OCI-LY3 (cell line): ENCODE measurements at regions not wholly inside any gene's neighbourhood (a gene's known extent, or its start where the extent isn't known, plus 50 kb on each side); places are given as distances from the start of the nearest gene placed in this dataset.

Source experiments
- H2AFZ ChIP-seq: fragments of 200-600, 300-600 bp; shearing (Covaris generic); 2 replicates; pipeline ENCODE4 v1.6.0; 2014; ENCODE audit warnings: antibody characterized with exemption, low read depth, low read length
- H3K27ac ChIP-seq: fragments of 200-600, 300-600 bp; sonication (generic); 2 replicates; pipeline ENCODE4 v1.5.1; 2014; ENCODE audit warnings: mild to moderate bottlenecking, low read length, moderate library complexity, mixed read lengths
- H3K27me3 ChIP-seq: fragments of 200-600, 300-600 bp; sonication (generic); 2 replicates; pipeline ENCODE4 v1.6.1; 2014; ENCODE audit warnings: low read depth, low read length, mixed read lengths
- H3K36me3 ChIP-seq: fragments of 200-600, 300-600 bp; sonication (generic); replicated peaks from 2 replicates; pipeline ENCODE3; 2014; ENCODE audit warnings: low read depth, low read length, mixed read lengths
- H3K4me1 ChIP-seq: fragments of 300-600, 200-600 bp; sonication (generic); 2 replicates; pipeline ENCODE4 v1.6.1; 2014; ENCODE audit warnings: low read length, mixed read lengths
- H3K4me2 ChIP-seq: fragments of 200-600, 300-600 bp; sonication (generic); 2 replicates; pipeline ENCODE4 v1.6.1; 2014; ENCODE audit warnings: low read length, mixed read lengths
- H3K4me3 ChIP-seq: fragments of 300-600, 200-600 bp; sonication (generic); 2 replicates; pipeline ENCODE4 v1.5.1; 2014; ENCODE audit warnings: antibody characterized with exemption, mild to moderate bottlenecking, low read length, moderate library complexity
- H3K79me2 ChIP-seq: fragments of 300-600, 200-600 bp; shearing (Covaris generic); 2 replicates; pipeline ENCODE4 v1.6.1; 2014; ENCODE audit warnings: mild to moderate bottlenecking, low read length, mixed read lengths
- H3K9ac ChIP-seq: fragments of 300-600, 200-600 bp; shearing (Covaris generic); 2 replicates; pipeline ENCODE4 v1.6.0; 2014; ENCODE audit warnings: mild to moderate bottlenecking, low read length, moderate library complexity
- H3K9me3 ChIP-seq: fragments of 200-600, 300-600 bp; shearing (Covaris generic); 2 replicates; pipeline ENCODE4 v1.6.1; 2014; ENCODE audit warnings: low read length, mixed read lengths; ENCODE audit not compliant: insufficient read depth
- H4K20me1 ChIP-seq: fragments of 200-600, 300-600 bp; sonication (generic); 2 replicates; pipeline ENCODE4 v1.6.1; 2016; ENCODE audit warnings: low read length, mixed read lengths; ENCODE audit not compliant: insufficient read depth
- EZH2phosphoT487 ChIP-seq: fragments of 200-600 bp; shearing (Covaris generic); IDR thresholded peaks from 2 replicates; pipeline ENCODE4 v1.6.1; 2018; ENCODE audit warnings: antibody characterized with exemption, mixed run types, low read depth
- TF ChIP-seq, protein P1 (sequence below): fragments of 200-600, 300-600 bp; sonication (generic); IDR thresholded peaks from 2 replicates; pipeline ENCODE4 v1.5.1; 2014; ENCODE audit warnings: antibody characterized with exemption, low read length, low read depth

DNA sequence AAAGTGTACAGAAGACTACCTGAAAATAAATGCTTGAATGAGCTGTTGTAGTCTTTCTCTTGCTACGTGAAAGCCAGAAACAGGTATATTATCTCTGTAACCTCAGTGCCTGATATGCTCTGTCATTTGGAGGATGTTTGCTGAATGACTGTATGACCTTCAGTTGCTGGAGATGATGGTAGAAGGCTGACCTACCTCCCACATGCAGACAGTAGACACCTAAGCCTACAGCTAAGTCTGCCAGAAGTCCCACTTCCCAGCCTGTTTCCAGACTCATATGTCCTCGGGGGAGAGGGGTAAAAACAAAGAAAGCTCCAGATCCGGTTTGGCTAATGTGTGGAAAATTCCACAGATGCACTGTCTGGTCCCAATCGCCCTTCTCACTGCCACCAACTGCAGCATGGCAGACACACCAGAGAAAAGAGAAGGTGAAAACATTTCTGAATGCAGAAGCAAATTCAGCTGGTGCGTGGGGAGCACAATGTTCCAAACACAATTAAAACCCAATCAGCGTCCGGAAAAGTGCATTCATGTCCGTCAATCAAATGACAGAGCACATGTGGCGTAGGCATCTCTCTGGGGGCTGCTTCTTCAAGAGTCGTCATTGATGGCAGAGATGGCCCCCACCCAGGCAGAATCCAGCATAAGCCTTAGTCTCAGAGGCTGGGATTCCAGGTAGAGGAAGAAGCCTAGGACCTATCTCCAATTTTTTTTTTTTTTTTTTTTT lies 76.3 kb upstream of the TBX3 start:
- Histone ChIP-seq H2AFZ (no peak overlapping the region), H3K4me3 (no peak overlapping the region), H3K36me3 (no peaks in the 10 kb centered on the region), H3K9me3 (no peaks in the 10 kb centered on the region), H3K79me2 (no peaks in the 10 kb centered on the region), H4K20me1 (no peaks in the 10 kb centered on the region), H3K27ac (no peak overlapping the region), H3K4me2 (no peak overlapping the region), H3K4me1 (no peaks in the 10 kb centered on the region), H3K9ac (no peak overlapping the region), H3K27me3 (no peaks in the 10 kb centered on the region)
- TF ChIP-seq EZH2phosphoT487 = no peak
- TF ChIP-seq, protein P1, sequence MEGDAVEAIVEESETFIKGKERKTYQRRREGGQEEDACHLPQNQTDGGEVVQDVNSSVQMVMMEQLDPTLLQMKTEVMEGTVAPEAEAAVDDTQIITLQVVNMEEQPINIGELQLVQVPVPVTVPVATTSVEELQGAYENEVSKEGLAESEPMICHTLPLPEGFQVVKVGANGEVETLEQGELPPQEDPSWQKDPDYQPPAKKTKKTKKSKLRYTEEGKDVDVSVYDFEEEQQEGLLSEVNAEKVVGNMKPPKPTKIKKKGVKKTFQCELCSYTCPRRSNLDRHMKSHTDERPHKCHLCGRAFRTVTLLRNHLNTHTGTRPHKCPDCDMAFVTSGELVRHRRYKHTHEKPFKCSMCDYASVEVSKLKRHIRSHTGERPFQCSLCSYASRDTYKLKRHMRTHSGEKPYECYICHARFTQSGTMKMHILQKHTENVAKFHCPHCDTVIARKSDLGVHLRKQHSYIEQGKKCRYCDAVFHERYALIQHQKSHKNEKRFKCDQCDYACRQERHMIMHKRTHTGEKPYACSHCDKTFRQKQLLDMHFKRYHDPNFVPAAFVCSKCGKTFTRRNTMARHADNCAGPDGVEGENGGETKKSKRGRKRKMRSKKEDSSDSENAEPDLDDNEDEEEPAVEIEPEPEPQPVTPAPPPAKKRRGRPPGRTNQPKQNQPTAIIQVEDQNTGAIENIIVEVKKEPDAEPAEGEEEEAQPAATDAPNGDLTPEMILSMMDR = no peak

DNA sequence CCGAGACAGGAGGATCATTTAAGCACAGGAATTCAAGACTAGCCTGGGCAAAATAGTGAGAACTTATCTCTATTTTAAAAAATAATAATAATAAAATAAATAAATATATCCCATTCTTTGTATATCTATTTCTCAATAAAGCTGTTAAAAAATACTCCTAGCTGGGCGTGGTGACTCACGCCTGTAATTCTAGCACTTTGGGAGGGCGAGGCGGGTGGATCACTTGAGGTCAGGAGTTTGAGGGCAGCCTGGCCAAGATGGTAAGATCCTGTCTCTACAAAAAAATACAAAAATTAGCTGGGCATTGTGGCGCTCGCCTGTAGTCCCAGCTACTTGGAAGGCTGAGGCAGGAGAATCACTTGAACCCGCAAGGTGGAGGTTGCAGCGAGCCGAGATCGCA lies 75.7 kb upstream of the TBX3 start:
- no peak for TF ChIP-seq EZH2phosphoT487
- TF ChIP-seq, protein P1 = no peak

DNA sequence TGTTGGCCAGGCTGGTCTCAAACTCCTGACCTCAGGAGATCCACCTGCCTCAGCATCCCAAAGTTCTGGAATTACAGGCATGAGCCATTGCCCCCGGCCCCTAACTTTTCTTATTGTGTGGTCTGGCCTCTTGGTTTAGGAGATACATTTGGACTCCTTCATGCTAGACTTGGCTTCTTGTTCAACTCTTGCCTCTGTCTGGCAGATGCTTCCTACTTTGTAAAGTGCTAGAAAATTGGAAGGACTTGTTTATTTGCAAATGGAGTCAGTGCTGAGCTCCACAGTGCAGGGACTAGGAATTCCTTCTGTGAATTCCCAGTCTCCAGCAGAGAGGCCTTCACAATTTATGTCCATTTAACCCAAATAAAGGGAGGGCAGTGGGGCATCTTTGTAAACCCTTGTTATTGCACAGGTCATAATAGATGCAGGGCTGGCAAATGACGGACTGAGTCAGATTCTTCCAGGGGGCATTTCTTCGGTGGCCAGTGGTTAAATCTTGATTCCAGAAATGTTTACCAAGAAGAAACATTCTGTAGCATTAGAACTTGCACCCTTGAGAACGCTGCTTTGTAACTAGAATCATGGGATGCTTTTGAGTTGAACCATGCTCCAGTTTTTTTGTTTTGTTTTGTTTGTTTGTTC lies 73.8 kb upstream of the TBX3 start:
- H3K4me2 ChIP-seq = no peak overlapping the region
- H3K9me3 ChIP-seq = no peaks in the 10 kb centered on the region
- no peaks in the 10 kb centered on the region for H3K79me2 ChIP-seq
- H2AFZ ChIP-seq = no peak overlapping the region
- H4K20me1 ChIP-seq = no peaks in the 10 kb centered on the region
- H3K4me1 ChIP-seq = no peaks in the 10 kb centered on the region
- no peaks in the 10 kb centered on the region for H3K27me3 ChIP-seq
- H3K9ac ChIP-seq = no peak overlapping the region
- H3K4me3 ChIP-seq = no peak overlapping the region
- TF ChIP-seq, protein P1 = no peak
- no peak for TF ChIP-seq EZH2phosphoT487
- H3K27ac ChIP-seq = no peak overlapping the region
- H3K36me3 ChIP-seq = no peaks in the 10 kb centered on the region

More for the DNA sequence above, 75.7 kb upstream of the TBX3 start:
- no peaks in the 10 kb centered on the region for H3K9me3 ChIP-seq
- H3K27ac ChIP-seq = no peak overlapping the region
- no peaks in the 10 kb centered on the region for H3K79me2 ChIP-seq
- H3K4me1 ChIP-seq = no peaks in the 10 kb centered on the region
- no peaks in the 10 kb centered on the region for H3K36me3 ChIP-seq
- no peaks in the 10 kb centered on the region for H3K27me3 ChIP-seq
- no peak overlapping the region for H3K4me3 ChIP-seq
- no peak overlapping the region for H2AFZ ChIP-seq
- no peak overlapping the region for H3K9ac ChIP-seq
- H4K20me1 ChIP-seq = no peaks in the 10 kb centered on the region
- H3K4me2 ChIP-seq = no peak overlapping the region

DNA sequence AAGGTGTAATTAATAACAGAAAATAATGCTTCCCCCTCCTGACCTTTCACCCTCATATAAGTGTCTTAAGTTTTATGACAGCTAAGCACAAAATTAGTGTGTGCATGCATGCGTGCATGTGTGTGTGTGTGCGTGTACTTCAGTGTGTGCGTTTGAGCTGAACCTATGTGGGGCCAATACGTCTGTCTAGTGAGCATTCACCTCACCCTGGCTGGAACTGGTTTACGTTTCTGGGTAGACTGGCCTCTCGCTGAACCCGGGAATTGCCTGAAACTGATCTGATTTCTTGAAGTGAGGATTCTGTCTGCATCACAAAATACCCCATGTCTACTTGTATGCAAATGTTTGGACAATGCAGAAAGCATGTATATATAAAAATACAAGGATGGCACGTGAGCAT lies 68.2 kb upstream of the TBX3 start:
- no peaks in the 10 kb centered on the region for H3K4me1 ChIP-seq
- H3K9ac ChIP-seq = no peak overlapping the region
- no peaks in the 10 kb centered on the region for H3K27me3 ChIP-seq
- H2AFZ ChIP-seq = no peak overlapping the region
- H3K79me2 ChIP-seq = no peaks in the 10 kb centered on the region
- H3K4me2 ChIP-seq = no peak overlapping the region
- no peaks in the 10 kb centered on the region for H3K9me3 ChIP-seq
- TF ChIP-seq, protein P1 = no peak
- no peak for TF ChIP-seq EZH2phosphoT487
- no peaks in the 10 kb centered on the region for H3K36me3 ChIP-seq
- no peak overlapping the region for H3K27ac ChIP-seq
- H4K20me1 ChIP-seq = no peaks in the 10 kb centered on the region
- H3K4me3 ChIP-seq = no peak overlapping the region
